ENCODE measurements at regions not wholly inside any gene's neighbourhood (a gene's known extent, or its start where the extent isn't known, plus 50 kb on each side); places are given as distances from the start of the nearest gene placed in this dataset.

- TF ChIP-seq GLIS2 (tag by site-specific recombination; IDR thresholded peaks at IDR 0.05) (peak; percentile 61; the same call in 1 of the 2 replicates), ZFP69B (tag by site-specific recombination; IDR thresholded peaks at IDR 0.05) (no peak), GLI4 (tag by site-specific recombination; IDR thresholded peaks at IDR 0.05) (no peak), GLIS1 (tag by site-specific recombination; IDR thresholded peaks at IDR 0.05) (peak; percentile 60), ZNF175 (tag by site-specific recombination; IDR thresholded peaks at IDR 0.05) (no peak), ZNF530 (tag by site-specific recombination; IDR thresholded peaks at IDR 0.05; ENCODE audit: low read depth) (no peak), ZNF48 (tag by site-specific recombination; IDR thresholded peaks at IDR 0.05) (no peak), ZNF610 (tag by site-specific recombination; IDR thresholded peaks at IDR 0.05; ENCODE audit: borderline replicate concordance) (peak; percentile 76; the same call in 1 of the 2 replicates), ZNF423 (tag by site-specific recombination; IDR thresholded peaks at IDR 0.05) (no peak), KLF7 (tag by site-specific recombination; IDR thresholded peaks at IDR 0.05; ENCODE audit: borderline replicate concordance) (peak; percentile 80), ZNF350 (tag by site-specific recombination; IDR thresholded peaks at IDR 0.05) (no peak), ZNF2 (tag by site-specific recombination; IDR thresholded peaks at IDR 0.05) (0 out of 2 replicates have a peak, but pooled peaks have one; percentile 23), ZSCAN23 (tag by site-specific recombination; IDR thresholded peaks at IDR 0.05) (no peak), BCL11A (tag by site-specific recombination; IDR thresholded peaks at IDR 0.05; ENCODE audit: low read depth) (peak; percentile 54; the same call in 1 of the 2 replicates), ZBTB48 (tag by site-specific recombination; IDR thresholded peaks at IDR 0.05) (peak; percentile 60), KLF9 (tag by site-specific recombination; IDR thresholded peaks at IDR 0.05; ENCODE audit: low read depth) (peak; percentile 71; the same call in 1 of the 2 replicates), ZNF677 (tag by site-specific recombination; IDR thresholded peaks at IDR 0.05) (no peak), PRDM10 (tag by site-specific recombination; IDR thresholded peaks at IDR 0.05) (peak; percentile 45; the same call in 1 of the 2 replicates), ZNF585B (tag by site-specific recombination; IDR thresholded peaks at IDR 0.05) (no peak), ZIC2 (tag by site-specific recombination; IDR thresholded peaks at IDR 0.05) (peak; percentile 71), HIC1 (tag by site-specific recombination; IDR thresholded peaks at IDR 0.05) (no peak), BCL6B (tag by site-specific recombination; IDR thresholded peaks at IDR 0.05) (no peak)
- TF ChIP-seq, protein P1, sequence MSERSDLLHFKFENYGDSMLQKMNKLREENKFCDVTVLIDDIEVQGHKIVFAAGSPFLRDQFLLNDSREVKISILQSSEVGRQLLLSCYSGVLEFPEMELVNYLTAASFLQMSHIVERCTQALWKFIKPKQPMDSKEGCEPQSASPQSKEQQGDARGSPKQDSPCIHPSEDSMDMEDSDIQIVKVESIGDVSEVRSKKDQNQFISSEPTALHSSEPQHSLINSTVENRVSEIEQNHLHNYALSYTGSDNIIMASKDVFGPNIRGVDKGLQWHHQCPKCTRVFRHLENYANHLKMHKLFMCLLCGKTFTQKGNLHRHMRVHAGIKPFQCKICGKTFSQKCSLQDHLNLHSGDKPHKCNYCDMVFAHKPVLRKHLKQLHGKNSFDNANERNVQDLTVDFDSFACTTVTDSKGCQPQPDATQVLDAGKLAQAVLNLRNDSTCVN (tag by site-specific recombination; optimal IDR thresholded peaks at IDR 0.05), result peak; percentile 18
- TF ChIP-seq, protein P2, sequence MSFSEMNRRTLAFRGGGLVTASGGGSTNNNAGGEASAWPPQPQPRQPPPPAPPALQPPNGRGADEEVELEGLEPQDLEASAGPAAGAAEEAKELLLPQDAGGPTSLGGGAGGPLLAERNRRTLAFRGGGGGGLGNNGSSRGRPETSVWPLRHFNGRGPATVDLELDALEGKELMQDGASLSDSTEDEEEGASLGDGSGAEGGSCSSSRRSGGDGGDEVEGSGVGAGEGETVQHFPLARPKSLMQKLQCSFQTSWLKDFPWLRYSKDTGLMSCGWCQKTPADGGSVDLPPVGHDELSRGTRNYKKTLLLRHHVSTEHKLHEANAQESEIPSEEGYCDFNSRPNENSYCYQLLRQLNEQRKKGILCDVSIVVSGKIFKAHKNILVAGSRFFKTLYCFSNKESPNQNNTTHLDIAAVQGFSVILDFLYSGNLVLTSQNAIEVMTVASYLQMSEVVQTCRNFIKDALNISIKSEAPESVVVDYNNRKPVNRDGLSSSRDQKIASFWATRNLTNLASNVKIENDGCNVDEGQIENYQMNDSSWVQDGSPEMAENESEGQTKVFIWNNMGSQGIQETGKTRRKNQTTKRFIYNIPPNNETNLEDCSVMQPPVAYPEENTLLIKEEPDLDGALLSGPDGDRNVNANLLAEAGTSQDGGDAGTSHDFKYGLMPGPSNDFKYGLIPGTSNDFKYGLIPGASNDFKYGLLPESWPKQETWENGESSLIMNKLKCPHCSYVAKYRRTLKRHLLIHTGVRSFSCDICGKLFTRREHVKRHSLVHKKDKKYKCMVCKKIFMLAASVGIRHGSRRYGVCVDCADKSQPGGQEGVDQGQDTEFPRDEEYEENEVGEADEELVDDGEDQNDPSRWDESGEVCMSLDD (tag by site-specific recombination; IDR thresholded peaks at IDR 0.05), result peak; percentile 77; the same call in 1 of the 2 replicates
- TF ChIP-seq, protein P3, sequence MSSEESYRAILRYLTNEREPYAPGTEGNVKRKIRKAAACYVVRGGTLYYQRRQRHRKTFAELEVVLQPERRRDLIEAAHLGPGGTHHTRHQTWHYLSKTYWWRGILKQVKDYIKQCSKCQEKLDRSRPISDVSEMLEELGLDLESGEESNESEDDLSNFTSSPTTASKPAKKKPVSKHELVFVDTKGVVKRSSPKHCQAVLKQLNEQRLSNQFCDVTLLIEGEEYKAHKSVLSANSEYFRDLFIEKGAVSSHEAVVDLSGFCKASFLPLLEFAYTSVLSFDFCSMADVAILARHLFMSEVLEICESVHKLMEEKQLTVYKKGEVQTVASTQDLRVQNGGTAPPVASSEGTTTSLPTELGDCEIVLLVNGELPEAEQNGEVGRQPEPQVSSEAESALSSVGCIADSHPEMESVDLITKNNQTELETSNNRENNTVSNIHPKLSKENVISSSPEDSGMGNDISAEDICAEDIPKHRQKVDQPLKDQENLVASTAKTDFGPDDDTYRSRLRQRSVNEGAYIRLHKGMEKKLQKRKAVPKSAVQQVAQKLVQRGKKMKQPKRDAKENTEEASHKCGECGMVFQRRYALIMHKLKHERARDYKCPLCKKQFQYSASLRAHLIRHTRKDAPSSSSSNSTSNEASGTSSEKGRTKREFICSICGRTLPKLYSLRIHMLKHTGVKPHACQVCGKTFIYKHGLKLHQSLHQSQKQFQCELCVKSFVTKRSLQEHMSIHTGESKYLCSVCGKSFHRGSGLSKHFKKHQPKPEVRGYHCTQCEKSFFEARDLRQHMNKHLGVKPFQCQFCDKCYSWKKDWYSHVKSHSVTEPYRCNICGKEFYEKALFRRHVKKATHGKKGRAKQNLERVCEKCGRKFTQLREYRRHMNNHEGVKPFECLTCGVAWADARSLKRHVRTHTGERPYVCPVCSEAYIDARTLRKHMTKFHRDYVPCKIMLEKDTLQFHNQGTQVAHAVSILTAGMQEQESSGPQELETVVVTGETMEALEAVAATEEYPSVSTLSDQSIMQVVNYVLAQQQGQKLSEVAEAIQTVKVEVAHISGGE (tag by site-specific recombination; conservative IDR thresholded peaks at IDR 0.05; ENCODE audit: low read depth), result no peak
Measured at GRCh38 chr12:34347367-34347766, 325.1 kb downstream of the ALG10 start (continued).
